ENCODE measurements at regions not wholly inside any gene's neighbourhood (a gene's known extent, or its start where the extent isn't known, plus 50 kb on each side); places are given as distances from the start of the nearest gene placed in this dataset.

- H3K27ac ChIP-seq (ENCODE audit: low read length, poor library complexity, severe bottlenecking), result no peak overlapping the region
These were observed 63.1 kb downstream of the ZNF281 start for GRCh38 chr1:200346700-200347099.

GRCh38 chr1:200345520-200345919 lies 64.3 kb downstream of the ZNF281 start:
- Histone ChIP-seq H3K9ac (ENCODE audit: low read length) (no peak overlapping the region), H3K14ac (ENCODE audit: low read length in 2 of 2) (no peak overlapping the region), H4K91ac (ENCODE audit: low read length) (no peak overlapping the region), H3K4me2 (ENCODE audit: low read length, poor library complexity, severe bottlenecking) (no peak overlapping the region), H3K36me3 (ENCODE audit: control insufficient read depth in 1 of 2, insufficient read depth in 2 of 2, low read depth in 1 of 2, low read length in 2 of 2) (no peaks in the 10 kb centered on the region), H3K27ac (ENCODE audit: low read length, poor library complexity, severe bottlenecking) (no peak overlapping the region), H3K4me1 (ENCODE audit: control insufficient read depth, insufficient read depth, low read depth, low read length) (peaks cover 5% of the 10 kb centered on the region), H3K27me3 (ENCODE audit: control insufficient read depth in 1 of 2, insufficient read depth in 1 of 2, low read length in 2 of 2) (no peaks in the 10 kb centered on the region), H2BK120ac (ENCODE audit: low read depth, low read length) (no peak overlapping the region), H3K23ac (ENCODE audit: low read length in 2 of 2) (no peak overlapping the region), H3K9me3 (ENCODE audit: control insufficient read depth, low read length) (no peaks in the 10 kb centered on the region), H2BK12ac (ENCODE audit: low read length in 2 of 2) (no peak overlapping the region), H2BK5ac (ENCODE audit: low read depth, low read length, poor library complexity, severe bottlenecking) (no peak overlapping the region), H3K18ac (ENCODE audit: low read depth in 1 of 2, low read length in 2 of 2) (no peak overlapping the region), H3K4me3 (ENCODE audit: insufficient read depth in 1 of 2, low read depth in 1 of 2, low read length in 2 of 2) (no peak overlapping the region), H2AK5ac (ENCODE audit: low read length, severe bottlenecking) (no peak overlapping the region), H2BK15ac (ENCODE audit: low read depth, poor library complexity, severe bottlenecking) (no peak overlapping the region), H3K79me1 (replicated peaks; ENCODE audit: low read length, poor library complexity, severe bottlenecking) (no peaks in the 10 kb centered on the region), H3K4ac (ENCODE audit: low read depth in 1 of 2, low read length in 2 of 2) (no peak overlapping the region), H4K8ac (ENCODE audit: low read length) (no peak overlapping the region), H2AFZ (ENCODE audit: low read depth, low read length) (no peak overlapping the region)
- DNase-seq, result no peak
- WGBS, result 100% methylated on average over 3 of the region's 4 CpGs

More at GRCh38 chr1:200346700-200347099, 63.1 kb downstream of the ZNF281 start:
- Histone ChIP-seq H2BK12ac (ENCODE audit: low read length in 2 of 2) (no peak overlapping the region), H3K14ac (ENCODE audit: low read length in 2 of 2) (no peak overlapping the region), H3K4ac (ENCODE audit: low read depth in 1 of 2, low read length in 2 of 2) (no peak overlapping the region), H2BK15ac (ENCODE audit: low read depth, poor library complexity, severe bottlenecking) (no peak overlapping the region), H4K8ac (ENCODE audit: low read length) (no peak overlapping the region), H3K36me3 (ENCODE audit: control insufficient read depth in 1 of 2, insufficient read depth in 2 of 2, low read depth in 1 of 2, low read length in 2 of 2) (no peaks in the 10 kb centered on the region), H3K18ac (ENCODE audit: low read depth in 1 of 2, low read length in 2 of 2) (no peak overlapping the region), H3K4me1 (ENCODE audit: control insufficient read depth, insufficient read depth, low read depth, low read length) (peaks cover 5% of the 10 kb centered on the region), H2BK120ac (ENCODE audit: low read depth, low read length) (no peak overlapping the region), H3K27me3 (ENCODE audit: control insufficient read depth in 1 of 2, insufficient read depth in 1 of 2, low read length in 2 of 2) (no peaks in the 10 kb centered on the region), H3K9me3 (ENCODE audit: control insufficient read depth, low read length) (no peaks in the 10 kb centered on the region), H2AK5ac (ENCODE audit: low read length, severe bottlenecking) (no peak overlapping the region), H4K91ac (ENCODE audit: low read length) (no peak overlapping the region), H3K4me3 (ENCODE audit: insufficient read depth in 1 of 2, low read depth in 1 of 2, low read length in 2 of 2) (no peak overlapping the region), H3K79me1 (replicated peaks; ENCODE audit: low read length, poor library complexity, severe bottlenecking) (no peaks in the 10 kb centered on the region), H3K4me2 (ENCODE audit: low read length, poor library complexity, severe bottlenecking) (no peak overlapping the region), H2AFZ (ENCODE audit: low read depth, low read length) (no peak overlapping the region), H3K23ac (ENCODE audit: low read length in 2 of 2) (no peak overlapping the region), H3K9ac (ENCODE audit: low read length) (no peak overlapping the region), H2BK5ac (ENCODE audit: low read depth, low read length, poor library complexity, severe bottlenecking) (no peak overlapping the region)
- peak; percentile 50 for DNase-seq
- WGBS, result 76% methylated on average over 6 of the region's 9 CpGs

GRCh38 chr1:200343874-200344273 lies 66.0 kb downstream of the ZNF281 start:
- WGBS, result 60% methylated on average over 2 of the region's 2 CpGs
- Histone ChIP-seq H3K18ac (ENCODE audit: low read depth in 1 of 2, low read length in 2 of 2) (no peak overlapping the region), H4K91ac (ENCODE audit: low read length) (no peak overlapping the region), H2BK15ac (ENCODE audit: low read depth, poor library complexity, severe bottlenecking) (no peak overlapping the region), H3K4ac (ENCODE audit: low read depth in 1 of 2, low read length in 2 of 2) (no peak overlapping the region), H2BK120ac (ENCODE audit: low read depth, low read length) (no peak overlapping the region), H3K36me3 (ENCODE audit: control insufficient read depth in 1 of 2, insufficient read depth in 2 of 2, low read depth in 1 of 2, low read length in 2 of 2) (no peaks in the 10 kb centered on the region), H3K79me1 (replicated peaks; ENCODE audit: low read length, poor library complexity, severe bottlenecking) (no peaks in the 10 kb centered on the region), H3K23ac (ENCODE audit: low read length in 2 of 2) (no peak overlapping the region), H3K9ac (ENCODE audit: low read length) (no peak overlapping the region), H3K4me1 (ENCODE audit: control insufficient read depth, insufficient read depth, low read depth, low read length) (peaks cover 5% of the 10 kb centered on the region), H2AK5ac (ENCODE audit: low read length, severe bottlenecking) (peak overlapping the region; percentile 42), H3K27ac (ENCODE audit: low read length, poor library complexity, severe bottlenecking) (no peak overlapping the region), H3K4me2 (ENCODE audit: low read length, poor library complexity, severe bottlenecking) (no peak overlapping the region), H2BK12ac (ENCODE audit: low read length in 2 of 2) (no peak overlapping the region), H3K4me3 (ENCODE audit: insufficient read depth in 1 of 2, low read depth in 1 of 2, low read length in 2 of 2) (no peak overlapping the region), H3K14ac (ENCODE audit: low read length in 2 of 2) (no peak overlapping the region), H3K27me3 (ENCODE audit: control insufficient read depth in 1 of 2, insufficient read depth in 1 of 2, low read length in 2 of 2) (no peaks in the 10 kb centered on the region), H4K8ac (ENCODE audit: low read length) (no peak overlapping the region), H3K9me3 (ENCODE audit: control insufficient read depth, low read length) (no peaks in the 10 kb centered on the region), H2BK5ac (ENCODE audit: low read depth, low read length, poor library complexity, severe bottlenecking) (no peak overlapping the region), H2AFZ (ENCODE audit: low read depth, low read length) (no peak overlapping the region)
- DNase-seq, result no peak

- Histone ChIP-seq H2BK12ac (ENCODE audit: low read length in 2 of 2) (no peak overlapping the region), H3K4me3 (ENCODE audit: insufficient read depth in 1 of 2, low read depth in 1 of 2, low read length in 2 of 2) (no peak overlapping the region), H3K4me1 (ENCODE audit: control insufficient read depth, insufficient read depth, low read depth, low read length) (peaks cover 5% of the 10 kb centered on the region), H3K4me2 (ENCODE audit: low read length, poor library complexity, severe bottlenecking) (no peak overlapping the region), H2AFZ (ENCODE audit: low read depth, low read length) (no peak overlapping the region), H3K9ac (ENCODE audit: low read length) (peak overlapping the region; percentile 26), H3K27me3 (ENCODE audit: control insufficient read depth in 1 of 2, insufficient read depth in 1 of 2, low read length in 2 of 2) (no peaks in the 10 kb centered on the region), H3K23ac (ENCODE audit: low read length in 2 of 2) (no peak overlapping the region), H2BK15ac (ENCODE audit: low read depth, poor library complexity, severe bottlenecking) (no peak overlapping the region), H3K79me1 (replicated peaks; ENCODE audit: low read length, poor library complexity, severe bottlenecking) (no peaks in the 10 kb centered on the region), H3K4ac (ENCODE audit: low read depth in 1 of 2, low read length in 2 of 2) (no peak overlapping the region), H3K9me3 (ENCODE audit: control insufficient read depth, low read length) (no peaks in the 10 kb centered on the region), H4K8ac (ENCODE audit: low read length) (peak overlapping the region; percentile 64), H3K18ac (ENCODE audit: low read depth in 1 of 2, low read length in 2 of 2) (peak overlapping the region in 1 of 2 experiments; percentile 48), H2AK5ac (ENCODE audit: low read length, severe bottlenecking) (peak overlapping the region; percentile 91), H3K14ac (ENCODE audit: low read length in 2 of 2) (no peak overlapping the region), H3K36me3 (ENCODE audit: control insufficient read depth in 1 of 2, insufficient read depth in 2 of 2, low read depth in 1 of 2, low read length in 2 of 2) (no peaks in the 10 kb centered on the region), H2BK5ac (ENCODE audit: low read depth, low read length, poor library complexity, severe bottlenecking) (peak overlapping the region; percentile 73), H4K91ac (ENCODE audit: low read length) (peak overlapping the region; percentile 61), H2BK120ac (ENCODE audit: low read depth, low read length) (no peak overlapping the region), H3K27ac (ENCODE audit: low read length, poor library complexity, severe bottlenecking) (peak overlapping the region; percentile 53)
- WGBS, result 76% methylated on average over 5 of the region's 5 CpGs
- DNase-seq, result peak; percentile 45
These were observed 67.1 kb downstream of the ZNF281 start for GRCh38 chr1:200342511-200343311.

Measured in mesenchymal stem cell (in vitro differentiated cells and primary cell).